Neuronal stem cell (in vitro differentiated cells): ENCODE measurements at regions not wholly inside any gene's neighbourhood (a gene's known extent, or its start where the extent isn't known, plus 50 kb on each side); places are given as distances from the start of the nearest gene placed in this dataset.

Experiments
- DNase-seq: peaks from one replicate; pipeline ENCODE4 v3.0.0-alpha.2; 2013; ENCODE audit warnings: low spot score
- H2AFZ ChIP-seq: one replicate; pipeline ENCODE4 v1.6.1; 2013; ENCODE audit warnings: mild to moderate bottlenecking, low read length, inconsistent platforms
- H2AK5ac ChIP-seq: 2 replicates; pipeline ENCODE4 v1.6.1; 2013; ENCODE audit warnings: low read depth, mild to moderate bottlenecking, inconsistent platforms, low read length, moderate library complexity, mixed read lengths
- H2BK120ac ChIP-seq: 2 replicates; pipeline ENCODE4 v1.6.1; 2013; ENCODE audit warnings: low read depth, mild to moderate bottlenecking, inconsistent platforms, low read length, moderate library complexity, mixed read lengths
- H2BK12ac ChIP-seq: one replicate; pipeline ENCODE4 v1.6.1; 2013; ENCODE audit warnings: low read length, inconsistent platforms
- H2BK15ac ChIP-seq: 2 replicates; pipeline ENCODE4 v1.6.1; 2013; ENCODE audit warnings: mild to moderate bottlenecking, low read length, inconsistent platforms, mixed read lengths
- H2BK5ac ChIP-seq: one replicate; pipeline ENCODE4 v1.6.1; 2013; ENCODE audit warnings: inconsistent platforms, mild to moderate bottlenecking, low read length, moderate library complexity
- H3K14ac ChIP-seq: one replicate; pipeline ENCODE4 v1.6.1; 2013; ENCODE audit warnings: low read length, inconsistent platforms
- H3K18ac ChIP-seq: 2 replicates; pipeline ENCODE4 v1.6.1; 2013; ENCODE audit warnings: low read length, inconsistent platforms
- H3K23ac ChIP-seq: 2 replicates; pipeline ENCODE4 v1.6.1; 2013; ENCODE audit warnings: low read depth, mild to moderate bottlenecking, mixed read lengths, low read length, inconsistent platforms; ENCODE audit not compliant: poor library complexity
- H3K27ac ChIP-seq: replicated peaks from 3 replicates; pipeline ENCODE4 v1.5.1; 2013; ENCODE audit warnings: low read length, inconsistent platforms
- H3K27me3 ChIP-seq, 3 experiments: 2 replicates each; pipeline ENCODE4 v1.6.1; 2013; ENCODE audit warnings: low read length in 3 of 3, mild to moderate bottlenecking in 2 of 3, inconsistent platforms in 1 of 3, low read depth in 1 of 3, mixed read lengths in 1 of 3, moderate library complexity in 1 of 3; ENCODE audit not compliant: control insufficient read depth in 3 of 3, insufficient read depth in 3 of 3
- H3K36me3 ChIP-seq, 2 donors: replicated peaks in 1 of 2; 2 replicates each; pipeline ENCODE4 v1.6.1; 2013; ENCODE audit warnings: low read length in 2 of 2; ENCODE audit not compliant: control insufficient read depth in 2 of 2, insufficient read depth in 2 of 2
- H3K4ac ChIP-seq: 2 replicates; pipeline ENCODE4 v1.6.1; 2013; ENCODE audit warnings: inconsistent platforms, mild to moderate bottlenecking, low read length, moderate library complexity
- H3K4me1 ChIP-seq, 2 donors: 1 replicate in 1 of 2; 2 replicates in 1 of 2; pipeline ENCODE4 v1.6.1; 2013; ENCODE audit warnings: low read length in 2 of 2, low read depth in 1 of 2; ENCODE audit not compliant: control insufficient read depth in 2 of 2, insufficient read depth in 1 of 2
- H3K4me2 ChIP-seq: one replicate; pipeline ENCODE4 v1.6.1; 2013; ENCODE audit warnings: mild to moderate bottlenecking, low read length, inconsistent platforms; ENCODE audit not compliant: insufficient read depth, poor library complexity, severe bottlenecking
- H3K4me3 ChIP-seq, 2 donors: 2 replicates each; pipeline ENCODE4 v1.5.1; 2013; ENCODE audit warnings: low read length in 2 of 2, mild to moderate bottlenecking in 2 of 2, inconsistent platforms in 1 of 2, moderate library complexity in 1 of 2
- H3K79me1 ChIP-seq: one replicate; pipeline ENCODE4 v1.6.1; 2013; ENCODE audit warnings: low read depth, mild to moderate bottlenecking, inconsistent platforms, low read length, moderate library complexity
- H3K9ac ChIP-seq: one replicate; pipeline ENCODE4 v1.6.1; 2013; ENCODE audit warnings: mild to moderate bottlenecking, low read depth, low read length, inconsistent platforms; ENCODE audit not compliant: poor library complexity
- H3K9me3 ChIP-seq, 2 donors: replicated peaks in 1 of 2; 2 replicates each; pipeline versions ENCODE3 to v1.6.1; 2013; ENCODE audit warnings: low read length in 2 of 2, mild to moderate bottlenecking in 2 of 2, inconsistent platforms in 1 of 2, low read depth in 1 of 2, mixed read lengths in 1 of 2, moderate library complexity in 1 of 2; ENCODE audit not compliant: control insufficient read depth in 2 of 2, insufficient read depth in 1 of 2
- H4K8ac ChIP-seq: one replicate; pipeline ENCODE4 v1.6.1; 2013; ENCODE audit warnings: low read depth, mild to moderate bottlenecking, inconsistent platforms, low read length, moderate library complexity
- H4K91ac ChIP-seq: one replicate; pipeline ENCODE4 v1.6.1; 2013; ENCODE audit warnings: low read length, low read depth, mild to moderate bottlenecking, inconsistent platforms; ENCODE audit not compliant: poor library complexity
- whole genome bisulfite sequencing, 2 donors: extraction: QIAGEN DNeasy Blood & Tissue Kit; methylation state at CpG; one replicate each; pipeline ENCODE4 v1.1.7; 2013; ENCODE audit warnings: missing lambda C conversion rate in 2 of 2, mixed read lengths in 1 of 2; ENCODE audit not compliant: insufficient read length in 2 of 2, insufficient replicate concordance in 1 of 2; ENCODE audit errors: extremely low coverage in 2 of 2; 5-methylcytosine and 5-hydroxymethylcytosine counted together

GRCh38 chr5:2300421-2300820 is 417.7 kb upstream of the IRX4 start:
- H3K18ac ChIP-seq, result peak overlapping the region; percentile 84
- H3K9ac ChIP-seq, result peak overlapping the region; percentile 44
- peak overlapping the region; percentile 31 for H3K14ac ChIP-seq
- no peak overlapping the region for H4K8ac ChIP-seq
- H3K4me2 ChIP-seq, result no peak overlapping the region
- H3K4ac ChIP-seq, result no peak overlapping the region
- H2AFZ ChIP-seq, result no peak overlapping the region
- H3K79me1 ChIP-seq, result no peaks in the 10 kb centered on the region
- H2BK15ac ChIP-seq, result peak overlapping the region; percentile 82
- no peak overlapping the region for H2AK5ac ChIP-seq
- no peak for DNase-seq
- no peak overlapping the region for H3K27ac ChIP-seq
- no peak overlapping the region for H3K4me3 ChIP-seq
- no peak overlapping the region for H2BK120ac ChIP-seq
- no peak overlapping the region for H2BK5ac ChIP-seq
- H3K4me1 ChIP-seq, result peaks cover 19 to 30% of the 10 kb centered on the region in 2 donors
- no CpG with 5 or more reads among the region's 11 CpGs for WGBS, 2 donors
- H3K36me3 ChIP-seq, result no peaks in the 10 kb centered on the region
- H2BK12ac ChIP-seq, result no peak overlapping the region
- peaks cover 0 to 10% of the 10 kb centered on the region in 2 donors for H3K9me3 ChIP-seq
- no peak overlapping the region for H4K91ac ChIP-seq
- no peaks in the 10 kb centered on the region for H3K27me3 ChIP-seq
- no peak overlapping the region for H3K23ac ChIP-seq

- no peak overlapping the region for H2BK120ac ChIP-seq
- peak overlapping the region; percentile 84 for H3K18ac ChIP-seq
- peak overlapping the region; percentile 46 for H3K9ac ChIP-seq
- no peak for DNase-seq
- no peak overlapping the region for H3K4ac ChIP-seq
- H3K27ac ChIP-seq, result no peak overlapping the region
- H3K23ac ChIP-seq, result no peak overlapping the region
- H3K4me1 ChIP-seq, result peaks cover 19 to 30% of the 10 kb centered on the region in 2 donors
- no peak overlapping the region for H2AFZ ChIP-seq
- no peaks in the 10 kb centered on the region for H3K27me3 ChIP-seq
- WGBS, 2 donors, result no CpG with 5 or more reads among the region's 19 CpGs
- no peak overlapping the region for H3K4me3 ChIP-seq
- H3K4me2 ChIP-seq, result no peak overlapping the region
- H3K9me3 ChIP-seq, result peaks cover 0 to 7% of the 10 kb centered on the region in 2 donors
- no peak overlapping the region for H4K91ac ChIP-seq
- H4K8ac ChIP-seq, result no peak overlapping the region
- no peak overlapping the region for H3K14ac ChIP-seq
- no peaks in the 10 kb centered on the region for H3K36me3 ChIP-seq
- H2BK12ac ChIP-seq, result peak overlapping the region; percentile 85
- H2BK5ac ChIP-seq, result no peak overlapping the region
- peak overlapping the region; percentile 82 for H2BK15ac ChIP-seq
- peak overlapping the region; percentile 85 for H2AK5ac ChIP-seq
- H3K79me1 ChIP-seq, result no peaks in the 10 kb centered on the region
Observed at GRCh38 chr5:2299388-2300220, 416.9 kb upstream of the IRX4 start.

- no peak for DNase-seq
- WGBS, 2 donors, result no CpG with 5 or more reads among the region's 3 CpGs
- no peak overlapping the region for H3K9ac ChIP-seq
- no peak overlapping the region for H2BK5ac ChIP-seq
- no peak overlapping the region for H3K4me3 ChIP-seq
- H2AFZ ChIP-seq, result peak overlapping the region; percentile 41
- no peak overlapping the region for H3K4ac ChIP-seq
- no peak overlapping the region for H2AK5ac ChIP-seq
- no peak overlapping the region for H2BK15ac ChIP-seq
- H2BK120ac ChIP-seq, result no peak overlapping the region
- H3K23ac ChIP-seq, result no peak overlapping the region
- no peaks in the 10 kb centered on the region for H3K27me3 ChIP-seq
- no peak overlapping the region for H3K14ac ChIP-seq
- no peaks in the 10 kb centered on the region for H3K36me3 ChIP-seq
- no peak overlapping the region for H3K27ac ChIP-seq
- no peak overlapping the region for H3K4me2 ChIP-seq
- no peak overlapping the region for H4K8ac ChIP-seq
- H3K9me3 ChIP-seq, result peaks cover 0 to 7% of the 10 kb centered on the region in 2 donors
- H4K91ac ChIP-seq, result no peak overlapping the region
- H3K79me1 ChIP-seq, result no peaks in the 10 kb centered on the region
- H3K4me1 ChIP-seq, result peaks cover 19 to 22% of the 10 kb centered on the region in 2 donors
- H3K18ac ChIP-seq, result peak overlapping the region; percentile 2
- H2BK12ac ChIP-seq, result no peak overlapping the region
Observed at GRCh38 chr5:2298781-2299180, 416.1 kb upstream of the IRX4 start.

- no peak overlapping the region for H2BK120ac ChIP-seq
- no CpG with 5 or more reads among the region's 13 CpGs for WGBS, 2 donors
- H3K36me3 ChIP-seq, result no peaks in the 10 kb centered on the region
Observed at GRCh38 chr5:2297991-2298390, 415.3 kb upstream of the IRX4 start.

More at GRCh38 chr5:2297991-2298390, 415.3 kb upstream of the IRX4 start:
- no peak overlapping the region for H2BK5ac ChIP-seq
- H4K8ac ChIP-seq, result no peak overlapping the region
- H4K91ac ChIP-seq, result no peak overlapping the region
- peak overlapping the region; percentile 56 for H2BK15ac ChIP-seq
- H3K4me1 ChIP-seq, result peaks cover 14 to 15% of the 10 kb centered on the region in 2 donors
- H2BK12ac ChIP-seq, result peak overlapping the region; percentile 73
- no peak overlapping the region for H3K4me3 ChIP-seq
- no peaks in the 10 kb centered on the region for H3K27me3 ChIP-seq
- no peak for DNase-seq
- H3K9me3 ChIP-seq, result peaks cover 0 to 13% of the 10 kb centered on the region in 2 donors
- no peak overlapping the region for H3K14ac ChIP-seq
- no peaks in the 10 kb centered on the region for H3K79me1 ChIP-seq
- H3K18ac ChIP-seq, result peak overlapping the region; percentile 86
- H2AFZ ChIP-seq, result no peak overlapping the region
- no peak overlapping the region for H3K4ac ChIP-seq
- peak overlapping the region; percentile 40 for H2AK5ac ChIP-seq
- H3K27ac ChIP-seq, result no peak overlapping the region
- no peak overlapping the region for H3K4me2 ChIP-seq
- no peak overlapping the region for H3K9ac ChIP-seq
- H3K23ac ChIP-seq, result peak overlapping the region; percentile 44
